MM.1S (cell line): ENCODE measurements at regions not wholly inside any gene's neighbourhood (a gene's known extent, or its start where the extent isn't known, plus 50 kb on each side); places are given as distances from the start of the nearest gene placed in this dataset.

Experiments used
- DNase-seq: peaks from one replicate; pipeline ENCODE4 v3.0.0-alpha.2; 2015
- H2AFZ ChIP-seq: fragments of 300-600 bp; sonication (generic); 2 replicates; pipeline ENCODE4 v1.6.0; 2016; ENCODE audit warnings: antibody characterized with exemption, low read length
- H3F3A ChIP-seq: fragments of 300-600 bp; sonication (generic); 2 replicates; pipeline ENCODE4 v1.6.1; 2016; ENCODE audit warnings: mild to moderate bottlenecking, antibody characterized with exemption, low read length, moderate library complexity, mixed read lengths; ENCODE audit not compliant: insufficient read depth
- H3K27ac ChIP-seq: fragments of 300-600 bp; sonication (generic); 2 replicates; pipeline ENCODE4 v1.5.1; 2016; ENCODE audit warnings: mild to moderate bottlenecking, low read length
- H3K27me3 ChIP-seq: fragments of 300-600 bp; sonication (generic); replicated peaks from 2 replicates; pipeline ENCODE4 v1.6.0; 2016; ENCODE audit warnings: low read length; ENCODE audit not compliant: insufficient read depth
- H3K36me3 ChIP-seq: fragments of 300-600 bp; sonication (generic); replicated peaks from 2 replicates; pipeline ENCODE4 v1.6.1; 2016; ENCODE audit warnings: mild to moderate bottlenecking, low read length, mixed read lengths; ENCODE audit not compliant: insufficient read depth
- H3K4me1 ChIP-seq: fragments of 300-600 bp; sonication (generic); 2 replicates; pipeline ENCODE4 v1.6.1; 2016; ENCODE audit warnings: low read length, mixed read lengths
- H3K4me2 ChIP-seq: fragments of 300-600 bp; sonication (generic); 2 replicates; pipeline ENCODE4 v1.6.0; 2016; ENCODE audit warnings: low read depth, low read length
- H3K4me3 ChIP-seq: fragments of 300-600 bp; sonication (generic); 2 replicates; pipeline ENCODE4 v1.5.1; 2016; ENCODE audit warnings: low read length, mixed read lengths
- H3K79me2 ChIP-seq: fragments of 300-600 bp; sonication (generic); 2 replicates; pipeline ENCODE4 v1.6.1; 2016; ENCODE audit warnings: mixed run types, low read length, mixed read lengths
- H3K9ac ChIP-seq: fragments of 300-600 bp; sonication (generic); 2 replicates; pipeline ENCODE4 v1.6.1; 2016; ENCODE audit warnings: low read length, mixed read lengths
- H3K9me2 ChIP-seq: fragments of 300-600 bp; sonication (generic); replicated peaks from 2 replicates; pipeline ENCODE4 v1.6.1; 2016; ENCODE audit warnings: mild to moderate bottlenecking, low read length, mixed read lengths; ENCODE audit not compliant: insufficient read depth
- H3K9me3 ChIP-seq: fragments of 300-600 bp; sonication (generic); replicated peaks from 2 replicates; pipeline ENCODE4 v1.6.1; 2016; ENCODE audit warnings: mild to moderate bottlenecking, low read length, mixed read lengths; ENCODE audit not compliant: insufficient read depth
- H4K20me1 ChIP-seq: fragments of 300-600 bp; sonication (generic); 2 replicates; pipeline ENCODE4 v1.6.1; 2016; ENCODE audit warnings: mild to moderate bottlenecking, low read length, moderate library complexity, mixed read lengths; ENCODE audit not compliant: insufficient read depth
- EZH2 ChIP-seq: fragments of 300-600 bp; sonication (generic); optimal IDR thresholded peaks from 2 replicates; pipeline ENCODE3; 2017; ENCODE audit warnings: low read depth, mild to moderate bottlenecking, antibody characterized with exemption, low read length, mixed read lengths
- EZH2phosphoT487 ChIP-seq: fragments of 300-600 bp; sonication (generic); IDR thresholded peaks from 2 replicates; pipeline ENCODE4 v1.6.1; 2018; ENCODE audit warnings: antibody characterized with exemption, low read length
- TF ChIP-seq, protein P1 (sequence below): fragments of 300-600 bp; sonication (generic); IDR thresholded peaks from 2 replicates; pipeline ENCODE4 v1.5.1; 2016; ENCODE audit warnings: antibody characterized with exemption, low read length, mixed read lengths

DNA sequence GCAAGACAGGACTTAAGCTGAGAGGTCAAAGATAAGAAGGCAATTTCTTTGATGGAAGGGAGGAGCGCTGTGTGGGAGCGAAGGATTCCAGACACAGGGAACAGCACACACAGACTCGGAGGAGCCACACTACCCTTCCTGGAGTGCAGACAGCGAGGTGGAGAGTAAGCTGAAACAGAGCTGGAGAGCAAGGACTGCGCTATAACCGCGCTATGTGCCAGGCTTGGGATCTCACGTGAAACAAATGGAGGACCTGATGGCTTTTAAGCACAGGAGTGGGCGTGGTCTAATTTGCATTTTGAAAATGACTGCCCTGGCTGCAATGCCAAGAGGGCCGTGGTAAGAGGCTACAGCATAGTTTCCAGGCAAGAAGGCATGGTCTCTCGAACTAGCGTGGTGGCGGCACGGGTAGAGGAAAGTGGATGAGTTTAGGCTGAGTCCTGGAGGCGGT, 113.9 kb upstream of the SORBS2 start:
- no peak for DNase-seq
- Histone ChIP-seq H3K79me2 (no peaks in the 10 kb centered on the region), H4K20me1 (no peaks in the 10 kb centered on the region), H3K27ac (no peak overlapping the region), H3K4me3 (no peak overlapping the region), H3K9ac (no peak overlapping the region), H3K4me1 (no peaks in the 10 kb centered on the region), H3K4me2 (no peak overlapping the region), H3K27me3 (no peaks in the 10 kb centered on the region), H3K9me3 (no peaks in the 10 kb centered on the region), H3K9me2 (no peaks in the 10 kb centered on the region), H2AFZ (no peak overlapping the region), H3F3A (no peaks in the 10 kb centered on the region), H3K36me3 (no peaks in the 10 kb centered on the region)
- TF ChIP-seq EZH2 (no peak), EZH2phosphoT487 (no peak)
- TF ChIP-seq, protein P1, sequence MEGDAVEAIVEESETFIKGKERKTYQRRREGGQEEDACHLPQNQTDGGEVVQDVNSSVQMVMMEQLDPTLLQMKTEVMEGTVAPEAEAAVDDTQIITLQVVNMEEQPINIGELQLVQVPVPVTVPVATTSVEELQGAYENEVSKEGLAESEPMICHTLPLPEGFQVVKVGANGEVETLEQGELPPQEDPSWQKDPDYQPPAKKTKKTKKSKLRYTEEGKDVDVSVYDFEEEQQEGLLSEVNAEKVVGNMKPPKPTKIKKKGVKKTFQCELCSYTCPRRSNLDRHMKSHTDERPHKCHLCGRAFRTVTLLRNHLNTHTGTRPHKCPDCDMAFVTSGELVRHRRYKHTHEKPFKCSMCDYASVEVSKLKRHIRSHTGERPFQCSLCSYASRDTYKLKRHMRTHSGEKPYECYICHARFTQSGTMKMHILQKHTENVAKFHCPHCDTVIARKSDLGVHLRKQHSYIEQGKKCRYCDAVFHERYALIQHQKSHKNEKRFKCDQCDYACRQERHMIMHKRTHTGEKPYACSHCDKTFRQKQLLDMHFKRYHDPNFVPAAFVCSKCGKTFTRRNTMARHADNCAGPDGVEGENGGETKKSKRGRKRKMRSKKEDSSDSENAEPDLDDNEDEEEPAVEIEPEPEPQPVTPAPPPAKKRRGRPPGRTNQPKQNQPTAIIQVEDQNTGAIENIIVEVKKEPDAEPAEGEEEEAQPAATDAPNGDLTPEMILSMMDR = no peak

DNA sequence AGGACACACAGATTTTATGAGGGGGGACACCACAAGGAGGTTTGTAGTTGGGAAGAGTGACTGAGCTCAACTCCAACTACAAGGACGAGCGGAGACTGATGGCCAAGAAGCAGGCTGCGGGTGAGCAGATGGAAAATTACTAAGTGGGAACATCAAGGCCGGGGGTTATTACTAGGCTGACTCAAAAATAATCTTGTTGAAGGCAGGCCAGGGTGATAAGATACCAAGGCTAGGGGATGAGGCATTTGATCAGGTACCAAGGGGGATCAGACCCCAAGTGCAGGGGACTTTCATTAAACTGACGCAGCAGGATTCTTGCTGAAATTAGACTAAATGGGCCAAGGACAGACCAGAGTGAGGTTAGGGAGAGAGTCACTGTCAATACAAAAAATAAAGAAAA, 119.4 kb upstream of the SORBS2 start:
- TF ChIP-seq EZH2phosphoT487 (no peak), EZH2 (no peak)
- TF ChIP-seq, protein P1 = no peak
- no peaks in the 10 kb centered on the region for H3F3A ChIP-seq
- no peaks in the 10 kb centered on the region for H3K36me3 ChIP-seq
- no peaks in the 10 kb centered on the region for H3K79me2 ChIP-seq
- DNase-seq = no peak
- H4K20me1 ChIP-seq = no peaks in the 10 kb centered on the region
- H3K9me2 ChIP-seq = no peaks in the 10 kb centered on the region
- H3K4me3 ChIP-seq = no peak overlapping the region
- H2AFZ ChIP-seq = no peak overlapping the region
- no peaks in the 10 kb centered on the region for H3K4me1 ChIP-seq
- H3K4me2 ChIP-seq = no peak overlapping the region
- no peak overlapping the region for H3K9ac ChIP-seq
- H3K9me3 ChIP-seq = no peaks in the 10 kb centered on the region
- H3K27me3 ChIP-seq = no peaks in the 10 kb centered on the region
- no peak overlapping the region for H3K27ac ChIP-seq

DNA sequence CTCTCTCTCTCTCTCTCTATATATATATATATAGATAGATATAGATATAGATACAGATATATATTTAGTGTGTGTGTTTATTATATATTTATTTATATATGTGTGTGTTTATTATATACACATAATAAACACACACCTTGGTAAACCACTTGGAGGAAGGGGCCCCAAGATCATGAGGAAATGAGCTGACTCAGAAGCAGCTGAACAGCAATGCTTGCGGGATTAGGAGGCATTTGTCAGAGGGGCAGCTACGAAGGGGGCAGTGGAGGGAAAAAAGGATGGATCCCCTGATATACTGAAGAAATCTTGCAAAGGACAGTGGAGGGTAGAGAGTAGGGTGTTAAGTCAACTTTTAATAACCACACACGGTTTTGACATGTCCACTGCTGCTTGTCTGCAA, 120.0 kb upstream of the SORBS2 start:
- no peak for DNase-seq
- H3K4me1 ChIP-seq = no peaks in the 10 kb centered on the region
- no peaks in the 10 kb centered on the region for H3K79me2 ChIP-seq
- no peak overlapping the region for H3K4me2 ChIP-seq
- no peaks in the 10 kb centered on the region for H3K9me3 ChIP-seq
- no peaks in the 10 kb centered on the region for H3K27me3 ChIP-seq
- no peaks in the 10 kb centered on the region for H4K20me1 ChIP-seq
- H3F3A ChIP-seq = no peaks in the 10 kb centered on the region
- no peak overlapping the region for H2AFZ ChIP-seq
- TF ChIP-seq EZH2 = no peak
- H3K9ac ChIP-seq = no peak overlapping the region
- H3K4me3 ChIP-seq = no peak overlapping the region
- no peaks in the 10 kb centered on the region for H3K9me2 ChIP-seq
- no peaks in the 10 kb centered on the region for H3K36me3 ChIP-seq
- no peak overlapping the region for H3K27ac ChIP-seq

DNA sequence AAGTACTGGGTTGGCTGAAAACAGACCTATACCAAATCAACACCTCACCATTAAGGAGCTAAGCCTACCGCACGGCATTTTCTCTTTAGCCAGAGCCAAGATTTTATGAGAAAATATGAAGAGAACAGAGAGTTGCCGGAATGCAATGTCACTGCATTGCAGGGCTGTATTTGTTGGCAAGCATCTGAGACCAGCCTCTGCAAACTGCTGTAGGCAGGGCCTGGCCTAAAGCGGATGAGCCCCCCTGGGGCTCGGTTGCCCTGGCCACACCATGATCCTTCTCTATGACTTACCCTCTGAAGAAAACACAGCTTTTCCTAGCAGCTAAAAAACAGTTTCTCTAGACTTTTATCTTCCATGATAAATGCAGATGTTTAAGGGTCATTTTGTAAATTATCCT, 120.5 kb upstream of the SORBS2 start:
- no peak for TF ChIP-seq EZH2
- TF ChIP-seq, protein P1 = no peak
- TF ChIP-seq EZH2phosphoT487 = no peak
- Histone ChIP-seq H2AFZ (no peak overlapping the region), H3K79me2 (no peaks in the 10 kb centered on the region), H3K9me3 (no peaks in the 10 kb centered on the region), H3K36me3 (no peaks in the 10 kb centered on the region), H3K4me2 (no peak overlapping the region), H3K9me2 (no peaks in the 10 kb centered on the region), H3K4me3 (no peak overlapping the region), H3K9ac (no peak overlapping the region), H3F3A (no peaks in the 10 kb centered on the region), H3K27me3 (no peaks in the 10 kb centered on the region), H3K27ac (no peak overlapping the region), H4K20me1 (no peaks in the 10 kb centered on the region), H3K4me1 (no peaks in the 10 kb centered on the region)
- no peak for DNase-seq
